NCI-H146 treated with DMSO at 0.1 percent for 48 hours (cell line): ENCODE measurements at regions not wholly inside any gene's neighbourhood (a gene's known extent, or its start where the extent isn't known, plus 50 kb on each side); places are given as distances from the start of the nearest gene placed in this dataset.

Experiments used
- DNase-seq: peaks from one replicate; lab custom pipeline; 2025; ENCODE audit not compliant: unreplicated experiment; lab: John Stamatoyannopoulos, UW

- DNase-seq: no peak
Observed at GRCh38 chr14:98855926-98856715, 415.9 kb downstream of the BCL11B start.

- DNase-seq: no peak
Observed at GRCh38 chr14:98858158-98858557, 413.8 kb downstream of the BCL11B start.

- DNase-seq: no peak
Observed at GRCh38 chr14:98858561-98858960, 413.4 kb downstream of the BCL11B start.

- DNase-seq: no peak
Observed at GRCh38 chr14:98859301-98859700, 412.7 kb downstream of the BCL11B start.

- no peak for DNase-seq
Observed at GRCh38 chr14:98864211-98864610, 407.8 kb downstream of the BCL11B start.

- DNase-seq: no peak
Observed at GRCh38 chr14:98867146-98867545, 404.9 kb downstream of the BCL11B start.

GRCh38 chr14:98867726-98868125, 404.3 kb downstream of the BCL11B start:
- DNase-seq: no peak

GRCh38 chr14:98868866-98869265, 403.1 kb downstream of the BCL11B start:
- no peak for DNase-seq

- DNase-seq: no peak
Observed at GRCh38 chr14:98871796-98872195, 400.2 kb downstream of the BCL11B start.

- no peak for DNase-seq
Observed at GRCh38 chr14:98877065-98877464, 394.9 kb downstream of the BCL11B start.

- DNase-seq: no peak
Observed at GRCh38 chr14:98878282-98878681, 393.7 kb downstream of the BCL11B start.

- no peak for DNase-seq
Observed at GRCh38 chr14:98886982-98887381, 385.0 kb downstream of the BCL11B start.

GRCh38 chr14:98888281-98888680, 383.7 kb downstream of the BCL11B start:
- DNase-seq: no peak

GRCh38 chr14:98888927-98889835, 382.8 kb downstream of the BCL11B start:
- DNase-seq: no peak

GRCh38 chr14:98889836-98890185, 382.2 kb downstream of the BCL11B start:
- no peak for DNase-seq

- no peak for DNase-seq
Observed at GRCh38 chr14:98890556-98891340, 381.2 kb downstream of the BCL11B start.

GRCh38 chr14:98893675-98894074, 378.3 kb downstream of the BCL11B start:
- DNase-seq: no peak

- DNase-seq: no peak
Observed at GRCh38 chr14:98894600-98894999, 377.4 kb downstream of the BCL11B start.

- no peak for DNase-seq
Observed at GRCh38 chr14:98896449-98896848, 375.5 kb downstream of the BCL11B start.

GRCh38 chr14:98897605-98898309, 374.2 kb downstream of the BCL11B start:
- DNase-seq: no peak

- no peak for DNase-seq
Observed at GRCh38 chr14:98899441-98899840, 372.6 kb downstream of the BCL11B start.
